ENCODE measurements at regions not wholly inside any gene's neighbourhood (a gene's known extent, or its start where the extent isn't known, plus 50 kb on each side); places are given as distances from the start of the nearest gene placed in this dataset.

- TF ChIP-seq POLR2A (IDR thresholded peaks at IDR 0.05) (no peak), POLR2AphosphoS5 (IDR thresholded peaks at IDR 0.05) (no peak), CTCF (IDR thresholded peaks at IDR 0.05) (no peak), EP300 (IDR thresholded peaks at IDR 0.05) (no peak)
These were observed 360.8 kb upstream of the PROK2 start for GRCh38 chr3:72145506-72146380.

Measured in gastroesophageal sphincter (tissue), 3 donors.